NK-92 (cell line): ENCODE measurements at regions not wholly inside any gene's neighbourhood (a gene's known extent, or its start where the extent isn't known, plus 50 kb on each side); places are given as distances from the start of the nearest gene placed in this dataset.
"Not testable (repeated sequence)": the region's sequence is repeated elsewhere in the genome, so short reads cannot be mapped to it uniquely, and the experiment has no call there.

Experiments
- DNase-seq: peaks from one replicate; lab custom pipeline; 2025; ENCODE audit not compliant: unreplicated experiment; lab: John Stamatoyannopoulos, UW

- no peak for DNase-seq
Measured at GRCh38 chr7:131039836-131040235, 287.8 kb upstream of the MKLN1 start.

- DNase-seq: no peak
Measured at GRCh38 chr7:131040467-131040932, 287.2 kb upstream of the MKLN1 start.

- DNase-seq: not testable (repeated sequence)
Measured at GRCh38 chr7:131041012-131041695, 286.5 kb upstream of the MKLN1 start.

GRCh38 chr7:131042269-131043160 lies 285.2 kb upstream of the MKLN1 start:
- DNase-seq: no peak

GRCh38 chr7:131045526-131045925 lies 282.1 kb upstream of the MKLN1 start:
- DNase-seq: no peak

- no peak for DNase-seq
Measured at GRCh38 chr7:131046246-131046645, 281.4 kb upstream of the MKLN1 start.

- DNase-seq: no peak
Measured at GRCh38 chr7:131047651-131048304, 279.9 kb upstream of the MKLN1 start.

GRCh38 chr7:131051304-131051703 lies 276.4 kb upstream of the MKLN1 start:
- DNase-seq: no peak

- DNase-seq: no peak
Measured at GRCh38 chr7:131052285-131052904, 275.3 kb upstream of the MKLN1 start.

GRCh38 chr7:131056007-131056406 lies 271.7 kb upstream of the MKLN1 start:
- DNase-seq: no peak

- no peak for DNase-seq
Measured at GRCh38 chr7:131057015-131057793, 270.5 kb upstream of the MKLN1 start.

GRCh38 chr7:131057794-131058070 lies 269.9 kb upstream of the MKLN1 start:
- DNase-seq: no peak

- not testable (repeated sequence) for DNase-seq
Measured at GRCh38 chr7:131058561-131059288, 269.0 kb upstream of the MKLN1 start.

- not testable (repeated sequence) for DNase-seq
Measured at GRCh38 chr7:131059401-131059800, 268.3 kb upstream of the MKLN1 start.

- no peak for DNase-seq
Measured at GRCh38 chr7:131061158-131061557, 266.5 kb upstream of the MKLN1 start.

- DNase-seq: no peak
Measured at GRCh38 chr7:131061818-131062217, 265.9 kb upstream of the MKLN1 start.

- no peak for DNase-seq
Measured at GRCh38 chr7:131066635-131067034, 261.0 kb upstream of the MKLN1 start.

- no peak for DNase-seq
Measured at GRCh38 chr7:131067220-131067619, 260.5 kb upstream of the MKLN1 start.

GRCh38 chr7:131068604-131069021 lies 259.1 kb upstream of the MKLN1 start:
- no peak for DNase-seq
